GM12878 (cell line): ENCODE measurements at regions not wholly inside any gene's neighbourhood (a gene's known extent, or its start where the extent isn't known, plus 50 kb on each side); places are given as distances from the start of the nearest gene placed in this dataset.

Experiments used
- ATAC-seq: fragments of 200-7000 bp; cut with Tn5 transposase; 3 replicates; pipeline ENCODE4 v1.9.1; 2020; ENCODE audit warnings: mild to moderate bottlenecking, moderate library complexity
- BruUV-seq: library from RNA; stranded (reverse); fragments of 400-500 nt; replicated peaks from 2 replicates; lab custom pipeline; 2021; lab: Mats Ljungman, UMichigan
- CTCF ChIA-PET: fragments of 300-600 bp; sonication (Branson Sonifier 250); formaldehyde crosslinking; extraction: SDS; loops from one replicate; lab custom pipeline; 2021; ENCODE audit warnings: inconsistent platforms; lab: Yijun Ruan, JAX
- POLR2A ChIA-PET: fragments of 350-600 bp; formaldehyde crosslinking; extraction: SDS; loops from one replicate; lab custom pipeline; 2021; ENCODE audit warnings: inconsistent platforms; lab: Charles Lee
- RAD21 ChIA-PET: fragments of 300-600 bp; sonication (Branson Sonifier 250); formaldehyde crosslinking; loops from one replicate; lab custom pipeline; 2023; ENCODE audit warnings: antibody characterized with exemption; ENCODE audit not compliant: unreplicated experiment; lab: Charles Lee
- SMC1A ChIA-PET: fragments of 300-600 bp; sonication (Branson Sonifier 250); formaldehyde crosslinking; loops from one replicate; lab custom pipeline; 2023; ENCODE audit not compliant: unreplicated experiment, uncharacterized antibody; lab: Charles Lee
- DNase-seq: peaks from one replicate; pipeline ENCODE4 v3.0.0-alpha.2; 2011; ENCODE audit warnings: low read depth, low spot score
- FAIRE-seq: peaks from 3 replicates; lab custom pipeline; 2011; peaks lifted over from hg19 to GRCh38; lab: Jason Lieb, UNC
- H2AFZ ChIP-seq: 2 replicates; pipeline ENCODE4 v1.6.0; 2011; ENCODE audit warnings: low read depth, low read length, control low read depth; ENCODE audit not compliant: control insufficient read depth
- H3K27ac ChIP-seq: 2 replicates; pipeline ENCODE4 v1.5.1; 2011; ENCODE audit warnings: control low read depth; ENCODE audit not compliant: control insufficient read depth, insufficient read depth
- H3K27me3 ChIP-seq, 2 experiments: replicated peaks in 1 of 2; 2 replicates each; pipeline versions ENCODE4 v1.6.0 to v1.6.1; 2011; ENCODE audit warnings: low read length in 1 of 2; ENCODE audit not compliant: control insufficient read depth in 2 of 2, insufficient read depth in 2 of 2
- H3K36me3 ChIP-seq, 2 experiments: 2 replicates each; pipeline ENCODE4 v1.5.1; 2011; ENCODE audit warnings: low read length in 1 of 2; ENCODE audit not compliant: control insufficient read depth in 2 of 2, insufficient read depth in 2 of 2
- H3K4me1 ChIP-seq: 2 replicates; pipeline ENCODE4 v1.6.1; 2011; ENCODE audit warnings: mild to moderate bottlenecking, low read length, moderate library complexity, mixed read lengths; ENCODE audit not compliant: control insufficient read depth, insufficient read depth
- H3K4me2 ChIP-seq: 2 replicates; pipeline ENCODE4 v1.6.0; 2011; ENCODE audit warnings: control low read depth; ENCODE audit not compliant: control insufficient read depth, insufficient read depth
- H3K4me3 ChIP-seq: fragments of 200-600 bp; sonication (generic); 2 replicates; pipeline ENCODE4 v1.5.1; 2016
- H3K79me2 ChIP-seq: 2 replicates; pipeline ENCODE4 v1.6.0; 2011; ENCODE audit warnings: low read length; ENCODE audit not compliant: control insufficient read depth, insufficient read depth
- H3K9ac ChIP-seq: 2 replicates; pipeline ENCODE4 v1.8.0; 2011; ENCODE audit warnings: low read length, control low read depth, mixed read lengths; ENCODE audit not compliant: control insufficient read depth, insufficient read depth
- H3K9me3 ChIP-seq: replicated peaks from 3 replicates; pipeline ENCODE4 v1.5.1; 2011; ENCODE audit warnings: mild to moderate bottlenecking, low read length; ENCODE audit not compliant: control insufficient read depth, insufficient read depth
- H4K20me1 ChIP-seq: 2 replicates; pipeline ENCODE4 v1.6.0; 2011; ENCODE audit not compliant: control insufficient read depth, insufficient read depth
- ASH2L ChIP-seq: fragments of 300-600, 200-600 bp; sonication (generic); IDR thresholded peaks from 2 replicates; pipeline ENCODE4 v1.6.1; 2017; ENCODE audit warnings: low read depth, mild to moderate bottlenecking, borderline replicate concordance
- KLF5 ChIP-seq: fragments of 450-650 bp; IDR thresholded peaks from 2 replicates; pipeline ENCODE4 v1.6.1; 2014; ENCODE audit warnings: mild to moderate bottlenecking; ENCODE audit not compliant: partially characterized antibody
- POU2F2 ChIP-seq: IDR thresholded peaks from 3 replicates; pipeline ENCODE4 v1.6.1; 2011; ENCODE audit warnings: low read depth, mild to moderate bottlenecking, low read length, borderline replicate concordance
- YBX1 ChIP-seq: fragments of 450-650 bp; IDR thresholded peaks from 2 replicates; pipeline ENCODE4 v1.6.1; 2016; ENCODE audit warnings: antibody characterized with exemption
- ZNF24 ChIP-seq: fragments of 450-650 bp; IDR thresholded peaks from 2 replicates; pipeline ENCODE4 v1.6.1; 2017; ENCODE audit warnings: antibody characterized with exemption, mild to moderate bottlenecking
- WGBS: methylation state at CpG from one replicate; pipeline ENCODE4 v1.1.6; 2016; ENCODE audit warnings: low lambda C conversion rate; ENCODE audit not compliant: insufficient replicate concordance, insufficient coverage; ENCODE audit errors: missing lambda C conversion rate; 5-methylcytosine and 5-hydroxymethylcytosine counted together
- in situ Hi-C: fragments of 300-500 bp; cut with MboI; formaldehyde crosslinking; loops from 9 replicates; pipeline ENCODE4 v1.14.3; 2018; ENCODE audit warnings: mixed read lengths
- intact Hi-C: fragments of 100-400 bp; cut with micrococcal nuclease; formaldehyde crosslinking; loops from one replicate; pipeline ENCODE4 v1.14.2; 2022; ENCODE audit not compliant: unreplicated experiment
- TF ChIP-seq, protein P1 (sequence below): IDR thresholded peaks from 2 replicates; pipeline ENCODE4 v1.6.1; 2012; ENCODE audit warnings: low read length, inconsistent platforms

- Histone ChIP-seq H4K20me1 (no peaks in the 10 kb centered on the region), H3K27ac (no peak overlapping the region), H3K79me2 (no peaks in the 10 kb centered on the region), H3K9ac (no peak overlapping the region), H2AFZ (no peak overlapping the region), H3K4me1 (peaks cover 4% of the 10 kb centered on the region), H3K9me3 (peaks cover 14% of the 10 kb centered on the region; the same call in 2 of the 3 replicates), H3K27me3 (no peaks in the 10 kb centered on the region), H3K36me3 (peaks cover 0 to 2% of the 10 kb centered on the region in 2 experiments; a peak in 2 of 4 replicates), H3K4me2 (no peak overlapping the region), H3K4me3 (no peak overlapping the region)
- RAD21 ChIA-PET = interaction anchor here (0.5 to 0.7 kb wide), 2 partner anchors 19 to 780 kb away, joined by 3 read pairs; no protein-coding TSS in a partner anchor
- CTCF ChIA-PET = no interaction called here
- POLR2A ChIA-PET = no interaction called here
- intact Hi-C loops = no loop called here
- FAIRE-seq = no peak
- SMC1A ChIA-PET = interaction anchor here (0.6 kb wide), 1 partner anchor 15 kb away, joined by 3 read pairs; no protein-coding TSS in a partner anchor
- TF ChIP-seq KLF5 = no peak
- no peak for TF ChIP-seq ASH2L
- no peak for TF ChIP-seq YBX1
- TF ChIP-seq, protein P1, sequence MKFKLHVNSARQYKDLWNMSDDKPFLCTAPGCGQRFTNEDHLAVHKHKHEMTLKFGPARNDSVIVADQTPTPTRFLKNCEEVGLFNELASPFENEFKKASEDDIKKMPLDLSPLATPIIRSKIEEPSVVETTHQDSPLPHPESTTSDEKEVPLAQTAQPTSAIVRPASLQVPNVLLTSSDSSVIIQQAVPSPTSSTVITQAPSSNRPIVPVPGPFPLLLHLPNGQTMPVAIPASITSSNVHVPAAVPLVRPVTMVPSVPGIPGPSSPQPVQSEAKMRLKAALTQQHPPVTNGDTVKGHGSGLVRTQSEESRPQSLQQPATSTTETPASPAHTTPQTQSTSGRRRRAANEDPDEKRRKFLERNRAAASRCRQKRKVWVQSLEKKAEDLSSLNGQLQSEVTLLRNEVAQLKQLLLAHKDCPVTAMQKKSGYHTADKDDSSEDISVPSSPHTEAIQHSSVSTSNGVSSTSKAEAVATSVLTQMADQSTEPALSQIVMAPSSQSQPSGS = no peak
- no peak for TF ChIP-seq ZNF24
- no peak for TF ChIP-seq POU2F2
- BruUV-seq = no TSS peak
- no peak for DNase-seq
- ATAC-seq = no peak
- WGBS = 90% methylated on average over 4 of the region's 4 CpGs
- in situ Hi-C loops = loop anchor here (10.0 kb wide), 1 partner anchor 258 kb away; the partner anchor contains the start of gene ID2
Measured at GRCh38 chr2:8427211-8427610, 254.6 kb upstream of the ID2 start.
